SK-N-SH (cell line): ENCODE measurements at regions not wholly inside any gene's neighbourhood (a gene's known extent, or its start where the extent isn't known, plus 50 kb on each side); places are given as distances from the start of the nearest gene placed in this dataset.

Source experiments
- CTCF ChIA-PET: fragments of 300-600, 350-600 bp; formaldehyde crosslinking; extraction: SDS; loops from one replicate; lab custom pipeline; 2021; lab: Yijun Ruan, JAX
- POLR2A ChIA-PET: fragments of 350-600 bp; sonication (Branson Sonifier 250); formaldehyde crosslinking; extraction: SDS; loops from one replicate; lab custom pipeline; 2020; ENCODE audit warnings: antibody characterized with exemption, inconsistent platforms; lab: Yijun Ruan, JAX
- DNase-seq: peaks from one replicate; pipeline ENCODE4 v3.0.0; 2012
- H2AFZ ChIP-seq: fragments of 200-600 bp; sonication (generic); 2 replicates; pipeline ENCODE4 v1.8.1; 2016; ENCODE audit warnings: antibody characterized with exemption, mild to moderate bottlenecking, low read depth
- H3F3A ChIP-seq: fragments of 200-600 bp; sonication (generic); replicated peaks from 2 replicates; pipeline ENCODE3; 2016; ENCODE audit warnings: antibody characterized with exemption, mild to moderate bottlenecking; ENCODE audit not compliant: insufficient read depth
- H3K27ac ChIP-seq, 2 experiments: fragments of 200-500 bp in 1 of 2; fragments of 200-600 bp in 1 of 2; sonication (Bioruptor generic) in 1 of 2; sonication (generic), shearing (Covaris generic) in 1 of 2; 2 replicates each; pipeline versions ENCODE4 v1.5.1 to v1.6.1; 2014 to 2016; ENCODE audit warnings: low read depth in 2 of 2, inconsistent platforms in 1 of 2, low read length in 1 of 2, mild to moderate bottlenecking in 1 of 2, mixed read lengths in 1 of 2
- H3K27me3 ChIP-seq: fragments of 200-600 bp; sonication (generic), shearing (Covaris generic); 2 replicates; pipeline ENCODE4 v1.6.1; 2016; ENCODE audit warnings: mixed run types; ENCODE audit not compliant: insufficient read depth
- H3K36me3 ChIP-seq, 2 experiments: fragments of 200-500 bp in 1 of 2; fragments of 200-600 bp in 1 of 2; sonication (Bioruptor generic) in 1 of 2; sonication (generic) in 1 of 2; replicated peaks in 1 of 2; 2 replicates each; pipeline versions ENCODE3 to v1.5.1; 2014 to 2016; ENCODE audit warnings: low read length in 1 of 2, mild to moderate bottlenecking in 1 of 2; ENCODE audit not compliant: insufficient read depth in 2 of 2, control insufficient read depth in 1 of 2
- H3K4me1 ChIP-seq, 2 experiments: fragments of 200-500 bp in 1 of 2; fragments of 200-600 bp in 1 of 2; sonication (Bioruptor generic) in 1 of 2; sonication (generic), shearing (Covaris generic) in 1 of 2; 2 replicates each; pipeline versions ENCODE4 v1.5.1 to v1.6.1; 2014 to 2016; ENCODE audit warnings: low read depth in 1 of 2, low read length in 1 of 2, mixed run types in 1 of 2; ENCODE audit not compliant: insufficient read depth in 2 of 2, control insufficient read depth in 1 of 2
- H3K4me2 ChIP-seq: fragments of 200-600 bp; sonication (generic), shearing (Covaris generic); 2 replicates; pipeline ENCODE4 v1.6.1; 2017; ENCODE audit warnings: mixed run types
- H3K4me3 ChIP-seq, 2 experiments: fragments of 200-500 bp in 1 of 2; fragments of 200-600 bp in 1 of 2; sonication (Bioruptor generic) in 1 of 2; sonication (generic), shearing (Covaris generic) in 1 of 2; 2 replicates each; pipeline versions ENCODE4 v1.5.1 to v1.8.1; 2014 to 2016; ENCODE audit warnings: low read depth in 2 of 2, inconsistent platforms in 1 of 2, low read length in 1 of 2, mild to moderate bottlenecking in 1 of 2, mixed read lengths in 1 of 2, moderate library complexity in 1 of 2
- H3K79me2 ChIP-seq: fragments of 200-600 bp; sonication (generic); 2 replicates; pipeline ENCODE4 v1.8.1; 2017; ENCODE audit warnings: mild to moderate bottlenecking; ENCODE audit not compliant: insufficient read depth
- H3K9ac ChIP-seq: fragments of 200-600 bp; sonication (generic); 2 replicates; pipeline ENCODE4 v1.6.1; 2017; ENCODE audit warnings: mixed run types
- H3K9me2 ChIP-seq: fragments of 200-600 bp; sonication (generic); 2 replicates; pipeline ENCODE4 v1.6.1; 2017; ENCODE audit warnings: mixed run types
- H3K9me3 ChIP-seq: fragments of 200-600 bp; sonication (generic); 2 replicates; pipeline ENCODE4 v1.6.1; 2017; ENCODE audit warnings: mixed run types, mild to moderate bottlenecking, moderate library complexity
- H4K20me1 ChIP-seq: fragments of 200-600 bp; sonication (generic); 2 replicates; pipeline ENCODE4 v1.6.1; 2017; ENCODE audit warnings: mild to moderate bottlenecking, mixed run types; ENCODE audit not compliant: insufficient read depth
- CHD2 ChIP-seq: fragments of 150-350 bp; IDR thresholded peaks from 2 replicates; pipeline ENCODE4 v1.6.1; 2018; ENCODE audit warnings: low read length; ENCODE audit not compliant: partially characterized antibody
- ELF1 ChIP-seq: IDR thresholded peaks from 2 replicates; pipeline ENCODE4 v1.4.0; 2012
- FOSL2 ChIP-seq: IDR thresholded peaks from 2 replicates; pipeline ENCODE4 v1.4.0; 2012; ENCODE audit warnings: low read depth, mild to moderate bottlenecking, moderate library complexity, borderline replicate concordance
- FOXJ3 ChIP-seq: sonication (generic); formaldehyde crosslinking; IDR thresholded peaks from 2 replicates; pipeline ENCODE4 v1.5.1; 2020; ENCODE audit warnings: mild to moderate bottlenecking, missing genetic modification reagents
- FOXM1 ChIP-seq: IDR thresholded peaks from 2 replicates; pipeline ENCODE4 v1.4.0; 2012; ENCODE audit warnings: low read depth, mild to moderate bottlenecking
- GATA2 ChIP-seq: sonication (generic); formaldehyde crosslinking; IDR thresholded peaks from 2 replicates; pipeline ENCODE4 v1.5.0; 2020; ENCODE audit warnings: mild to moderate bottlenecking, missing genetic modification reagents
- IRF3 ChIP-seq: fragments of 150-350 bp; IDR thresholded peaks from 2 replicates; pipeline ENCODE4 v1.6.1; 2016; ENCODE audit warnings: mild to moderate bottlenecking, low read depth, low read length
- MXI1 ChIP-seq: IDR thresholded peaks from 2 replicates; pipeline ENCODE4 v1.6.1; 2012; ENCODE audit warnings: mild to moderate bottlenecking, low read depth, low read length, improper control_type of control experiment
- NFIC ChIP-seq: IDR thresholded peaks from 2 replicates; pipeline ENCODE4 v1.4.0; 2012; ENCODE audit warnings: borderline replicate concordance
- RAD21 ChIP-seq: IDR thresholded peaks from 2 replicates; pipeline ENCODE4 v1.6.1; 2012; ENCODE audit warnings: mild to moderate bottlenecking, low read length
- RFX5 ChIP-seq: IDR thresholded peaks from 2 replicates; pipeline ENCODE4 v1.6.1; 2012; ENCODE audit warnings: mild to moderate bottlenecking, improper control_type of control experiment, low read length
- RXRA ChIP-seq: IDR thresholded peaks from 2 replicates; pipeline ENCODE4 v1.4.0; 2012; ENCODE audit warnings: low read depth, mild to moderate bottlenecking, borderline replicate concordance
- SIN3A ChIP-seq: IDR thresholded peaks from 2 replicates; pipeline ENCODE4 v1.6.1; 2012; ENCODE audit warnings: low read depth, mild to moderate bottlenecking, low read length, moderate library complexity, borderline replicate concordance
- SMC3 ChIP-seq: IDR thresholded peaks from 2 replicates; pipeline ENCODE4 v1.6.1; 2012; ENCODE audit warnings: low read depth, low read length, improper control_type of control experiment
- TCF12 ChIP-seq: IDR thresholded peaks from 2 replicates; pipeline ENCODE4 v1.4.0; 2012
- TEAD4 ChIP-seq: IDR thresholded peaks from 2 replicates; pipeline ENCODE4 v1.4.0; 2012; ENCODE audit warnings: mild to moderate bottlenecking, borderline replicate concordance; ENCODE audit not compliant: insufficient read depth
- YY1 ChIP-seq: IDR thresholded peaks from 2 replicates; pipeline ENCODE4 v1.4.0; 2012; ENCODE audit warnings: low read depth, mild to moderate bottlenecking
- WGBS: methylation state at CpG from one replicate; pipeline ENCODE4 v1.1.6; 2017; ENCODE audit warnings: low lambda C conversion rate; 5-methylcytosine and 5-hydroxymethylcytosine counted together
- TF ChIP-seq, protein P1 (sequence below): IDR thresholded peaks from 2 replicates; pipeline ENCODE4 v1.4.0; 2012; ENCODE audit warnings: low read depth, borderline replicate concordance
- TF ChIP-seq, protein P2 (sequence below): fragments of 200-600 bp; sonication (generic); IDR thresholded peaks from 2 replicates; pipeline ENCODE4 v1.6.1; 2017; ENCODE audit warnings: antibody characterized with exemption, mild to moderate bottlenecking, moderate library complexity
- TF ChIP-seq, protein P3 (sequence below): IDR thresholded peaks from 2 replicates; pipeline ENCODE4; 2012
- TF ChIP-seq, protein P4 (sequence below): IDR thresholded peaks from 2 replicates; pipeline ENCODE4 v1.4.0; 2012; ENCODE audit warnings: low read depth

GRCh38 chr6:155946860-155947259 lies 491.2 kb upstream of the NOX3 start:
- POLR2A ChIA-PET: no interaction called here
- no peak for DNase-seq
- H3K27me3 ChIP-seq: no peaks in the 10 kb centered on the region

GRCh38 chr6:155943635-155944034 lies 488.0 kb upstream of the NOX3 start:
- ChIA-PET CTCF (no interaction called here), POLR2A (no interaction called here)
- DNase-seq: no peak
- TF ChIP-seq TCF12 (no peak), RAD21 (no peak), GATA2 (no peak), FOSL2 (no peak), TEAD4 (no peak), FOXJ3 (CRISPR knock-in tag) (no peak), MXI1 (no peak), SIN3A (no peak), SMC3 (no peak)
- TF ChIP-seq, protein P1, sequence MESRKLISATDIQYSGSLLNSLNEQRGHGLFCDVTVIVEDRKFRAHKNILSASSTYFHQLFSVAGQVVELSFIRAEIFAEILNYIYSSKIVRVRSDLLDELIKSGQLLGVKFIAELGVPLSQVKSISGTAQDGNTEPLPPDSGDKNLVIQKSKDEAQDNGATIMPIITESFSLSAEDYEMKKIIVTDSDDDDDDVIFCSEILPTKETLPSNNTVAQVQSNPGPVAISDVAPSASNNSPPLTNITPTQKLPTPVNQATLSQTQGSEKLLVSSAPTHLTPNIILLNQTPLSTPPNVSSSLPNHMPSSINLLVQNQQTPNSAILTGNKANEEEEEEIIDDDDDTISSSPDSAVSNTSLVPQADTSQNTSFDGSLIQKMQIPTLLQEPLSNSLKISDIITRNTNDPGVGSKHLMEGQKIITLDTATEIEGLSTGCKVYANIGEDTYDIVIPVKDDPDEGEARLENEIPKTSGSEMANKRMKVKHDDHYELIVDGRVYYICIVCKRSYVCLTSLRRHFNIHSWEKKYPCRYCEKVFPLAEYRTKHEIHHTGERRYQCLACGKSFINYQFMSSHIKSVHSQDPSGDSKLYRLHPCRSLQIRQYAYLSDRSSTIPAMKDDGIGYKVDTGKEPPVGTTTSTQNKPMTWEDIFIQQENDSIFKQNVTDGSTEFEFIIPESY: no peak

More at GRCh38 chr6:155946860-155947259, 491.2 kb upstream of the NOX3 start:
- CTCF ChIA-PET: no interaction called here
- TF ChIP-seq RXRA (no peak), MXI1 (no peak), FOXM1 (no peak), YY1 (no peak), RAD21 (no peak), IRF3 (no peak), CHD2 (no peak), ELF1 (no peak), NFIC (no peak), RFX5 (no peak), TCF12 (no peak), SIN3A (no peak)
- TF ChIP-seq, protein P2, sequence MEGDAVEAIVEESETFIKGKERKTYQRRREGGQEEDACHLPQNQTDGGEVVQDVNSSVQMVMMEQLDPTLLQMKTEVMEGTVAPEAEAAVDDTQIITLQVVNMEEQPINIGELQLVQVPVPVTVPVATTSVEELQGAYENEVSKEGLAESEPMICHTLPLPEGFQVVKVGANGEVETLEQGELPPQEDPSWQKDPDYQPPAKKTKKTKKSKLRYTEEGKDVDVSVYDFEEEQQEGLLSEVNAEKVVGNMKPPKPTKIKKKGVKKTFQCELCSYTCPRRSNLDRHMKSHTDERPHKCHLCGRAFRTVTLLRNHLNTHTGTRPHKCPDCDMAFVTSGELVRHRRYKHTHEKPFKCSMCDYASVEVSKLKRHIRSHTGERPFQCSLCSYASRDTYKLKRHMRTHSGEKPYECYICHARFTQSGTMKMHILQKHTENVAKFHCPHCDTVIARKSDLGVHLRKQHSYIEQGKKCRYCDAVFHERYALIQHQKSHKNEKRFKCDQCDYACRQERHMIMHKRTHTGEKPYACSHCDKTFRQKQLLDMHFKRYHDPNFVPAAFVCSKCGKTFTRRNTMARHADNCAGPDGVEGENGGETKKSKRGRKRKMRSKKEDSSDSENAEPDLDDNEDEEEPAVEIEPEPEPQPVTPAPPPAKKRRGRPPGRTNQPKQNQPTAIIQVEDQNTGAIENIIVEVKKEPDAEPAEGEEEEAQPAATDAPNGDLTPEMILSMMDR: no peak
- TF ChIP-seq, protein P3, sequence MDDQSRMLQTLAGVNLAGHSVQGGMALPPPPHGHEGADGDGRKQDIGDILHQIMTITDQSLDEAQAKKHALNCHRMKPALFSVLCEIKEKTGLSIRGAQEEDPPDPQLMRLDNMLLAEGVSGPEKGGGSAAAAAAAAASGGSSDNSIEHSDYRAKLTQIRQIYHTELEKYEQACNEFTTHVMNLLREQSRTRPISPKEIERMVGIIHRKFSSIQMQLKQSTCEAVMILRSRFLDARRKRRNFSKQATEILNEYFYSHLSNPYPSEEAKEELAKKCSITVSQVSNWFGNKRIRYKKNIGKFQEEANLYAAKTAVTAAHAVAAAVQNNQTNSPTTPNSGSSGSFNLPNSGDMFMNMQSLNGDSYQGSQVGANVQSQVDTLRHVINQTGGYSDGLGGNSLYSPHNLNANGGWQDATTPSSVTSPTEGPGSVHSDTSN: no peak
- TF ChIP-seq, protein P4, sequence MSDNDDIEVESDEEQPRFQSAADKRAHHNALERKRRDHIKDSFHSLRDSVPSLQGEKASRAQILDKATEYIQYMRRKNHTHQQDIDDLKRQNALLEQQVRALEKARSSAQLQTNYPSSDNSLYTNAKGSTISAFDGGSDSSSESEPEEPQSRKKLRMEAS: no peak
- H4K20me1 ChIP-seq: no peaks in the 10 kb centered on the region
- no peak overlapping the region; a peak in 1 of 4 replicates for H3K4me3 ChIP-seq
- H3K4me2 ChIP-seq: no peak overlapping the region
- H3K9me2 ChIP-seq: no peaks in the 10 kb centered on the region
- no peaks in the 10 kb centered on the region for H3K4me1 ChIP-seq
- no peaks in the 10 kb centered on the region for H3K79me2 ChIP-seq
- H3K9ac ChIP-seq: no peak overlapping the region
- H3K27ac ChIP-seq: no peak overlapping the region
- H2AFZ ChIP-seq: no peak overlapping the region
- 100% methylated on average over 1 of the region's 4 CpGs for WGBS
- H3K36me3 ChIP-seq: no peaks in the 10 kb centered on the region
- H3K9me3 ChIP-seq: no peaks in the 10 kb centered on the region
- H3F3A ChIP-seq: no peaks in the 10 kb centered on the region

More at GRCh38 chr6:155943635-155944034, 488.0 kb upstream of the NOX3 start:
- Histone ChIP-seq H3K27ac (no peak overlapping the region), H3K9me3 (no peaks in the 10 kb centered on the region), H3K9me2 (no peaks in the 10 kb centered on the region), H3K4me1 (no peaks in the 10 kb centered on the region; a peak in 1 of 4 replicates), H2AFZ (no peak overlapping the region), H3K9ac (no peak overlapping the region), H3K36me3 (no peaks in the 10 kb centered on the region), H3K4me2 (no peak overlapping the region), H3K4me3 (no peak overlapping the region), H3F3A (no peaks in the 10 kb centered on the region), H3K79me2 (no peaks in the 10 kb centered on the region), H3K27me3 (no peaks in the 10 kb centered on the region), H4K20me1 (no peaks in the 10 kb centered on the region)
- 71% methylated on average over 1 of the region's 1 CpG for WGBS
